HEK293 (cell line): ENCODE measurements at regions not wholly inside any gene's neighbourhood (a gene's known extent, or its start where the extent isn't known, plus 50 kb on each side); places are given as distances from the start of the nearest gene placed in this dataset.

Experiments used
- CTCF ChIA-PET: fragments of 350-600 bp; formaldehyde crosslinking; extraction: SDS; loops from one replicate; lab custom pipeline; 2021; ENCODE audit warnings: antibody characterized with exemption; lab: Yijun Ruan, JAX
- POLR2A ChIA-PET: fragments of 300-600 bp; formaldehyde crosslinking; extraction: SDS; loops from one replicate; lab custom pipeline; 2020; ENCODE audit warnings: antibody characterized with exemption, inconsistent platforms; lab: Yijun Ruan, JAX
- H3K27ac ChIP-seq: fragments of 200-500 bp; sonication (Bioruptor generic); 2 replicates; pipeline ENCODE4 v1.5.1; 2014; ENCODE audit warnings: low read depth, low read length, control low read depth, inconsistent platforms; ENCODE audit errors: extremely low read depth
- H3K36me3 ChIP-seq, 2 experiments: fragments of 200-500 bp in 1 of 2; sonication (Bioruptor generic) in 1 of 2; 1 replicate in 1 of 2; 2 replicates in 1 of 2; pipeline ENCODE4 v1.5.1; 2014 to 2017; ENCODE audit warnings: inconsistent platforms in 2 of 2, low read length in 2 of 2; ENCODE audit not compliant: control insufficient read depth in 2 of 2, insufficient read depth in 1 of 2
- H3K4me1 ChIP-seq: fragments of 200-500 bp; sonication (Bioruptor generic); 2 replicates; pipeline ENCODE4 v1.5.1; 2014; ENCODE audit warnings: mild to moderate bottlenecking, low read length, inconsistent platforms; ENCODE audit not compliant: control insufficient read depth, insufficient read depth
- H3K4me3 ChIP-seq: 2 replicates; pipeline ENCODE4 v1.5.1; 2011; ENCODE audit warnings: low read depth, mild to moderate bottlenecking, control low read depth, low read length, moderate library complexity
- H3K9me3 ChIP-seq: fragments of 200-500 bp; sonication (Bioruptor generic); 2 replicates; pipeline ENCODE4 v1.5.1; 2014; ENCODE audit warnings: low read depth, low read length, inconsistent platforms; ENCODE audit not compliant: control insufficient read depth, insufficient read depth
- EGR2 ChIP-seq: fragments of 450-650 bp; formaldehyde crosslinking; IDR thresholded peaks from 2 replicates; pipeline ENCODE4 v1.5.1; 2016; ENCODE audit warnings: low read depth, missing biosample characterization, missing genetic modification characterization
- KLF10 ChIP-seq: fragments of 450-650 bp; IDR thresholded peaks from 2 replicates; pipeline ENCODE4 v1.5.1; 2018; ENCODE audit warnings: missing biosample characterization, mild to moderate bottlenecking, missing genetic modification characterization
- MZF1 ChIP-seq: fragments of 450-650 bp; formaldehyde crosslinking; IDR thresholded peaks from 2 replicates; pipeline ENCODE4 v1.5.1; 2017; ENCODE audit warnings: missing biosample characterization, missing genetic modification characterization, borderline replicate concordance
- RBAK ChIP-seq: fragments of 450-650 bp; formaldehyde crosslinking; IDR thresholded peaks from 2 replicates; pipeline ENCODE4 v1.5.1; 2016; ENCODE audit warnings: missing biosample characterization, missing genetic modification characterization
- SP7 ChIP-seq: fragments of 450-650 bp; formaldehyde crosslinking; IDR thresholded peaks from 2 replicates; pipeline ENCODE4 v1.5.1; 2016; ENCODE audit warnings: missing biosample characterization, missing genetic modification characterization
- ZFHX2 ChIP-seq: fragments of 450-650 bp; formaldehyde crosslinking; conservative IDR thresholded peaks from 2 replicates; pipeline ENCODE4 v1.5.1; 2016; ENCODE audit warnings: missing biosample characterization, missing genetic modification characterization
- ZFP69B ChIP-seq: fragments of 450-650 bp; formaldehyde crosslinking; IDR thresholded peaks from 2 replicates; pipeline ENCODE4 v1.5.1; 2016; ENCODE audit warnings: missing biosample characterization, missing genetic modification characterization
- ZIC2 ChIP-seq: fragments of 450-650 bp; formaldehyde crosslinking; IDR thresholded peaks from 2 replicates; pipeline ENCODE4 v1.5.1; 2016; ENCODE audit warnings: missing biosample characterization, missing genetic modification characterization
- ZNF132 ChIP-seq: fragments of 450-650 bp; formaldehyde crosslinking; IDR thresholded peaks from 2 replicates; pipeline ENCODE4 v1.5.1; 2017; ENCODE audit warnings: missing biosample characterization, missing genetic modification characterization, borderline replicate concordance
- ZNF174 ChIP-seq: fragments of 450-650 bp; formaldehyde crosslinking; IDR thresholded peaks from 2 replicates; pipeline ENCODE4 v1.5.0; 2017; ENCODE audit warnings: missing biosample characterization, mild to moderate bottlenecking, missing genetic modification characterization
- ZNF184 ChIP-seq: fragments of 450-650 bp; IDR thresholded peaks from 2 replicates; pipeline ENCODE4 v1.5.1; 2018; ENCODE audit warnings: missing biosample characterization, mild to moderate bottlenecking, missing genetic modification characterization
- ZNF19 ChIP-seq: fragments of 450-650 bp; formaldehyde crosslinking; IDR thresholded peaks from 2 replicates; pipeline ENCODE4; 2016; ENCODE audit warnings: missing biosample characterization, missing genetic modification characterization, low read depth
- ZNF2 ChIP-seq: fragments of 450-650 bp; formaldehyde crosslinking; IDR thresholded peaks from 2 replicates; pipeline ENCODE4 v1.5.1; 2016; ENCODE audit warnings: missing biosample characterization, missing genetic modification characterization
- ZNF202 ChIP-seq: fragments of 450-650 bp; formaldehyde crosslinking; IDR thresholded peaks from 2 replicates; pipeline ENCODE4 v1.5.1; 2016; ENCODE audit warnings: missing biosample characterization, missing genetic modification characterization, borderline replicate concordance
- ZNF23 ChIP-seq: fragments of 450-650 bp; formaldehyde crosslinking; IDR thresholded peaks from 2 replicates; pipeline ENCODE4 v1.5.1; 2016; ENCODE audit warnings: missing biosample characterization, missing genetic modification characterization, borderline replicate concordance
- ZNF302 ChIP-seq: fragments of 450-650 bp; formaldehyde crosslinking; IDR thresholded peaks from 2 replicates; pipeline ENCODE4 v1.5.1; 2016; ENCODE audit warnings: missing biosample characterization, missing genetic modification characterization, low read depth
- ZNF311 ChIP-seq: fragments of 450-650 bp; formaldehyde crosslinking; IDR thresholded peaks from 2 replicates; pipeline ENCODE4 v1.5.1; 2017; ENCODE audit warnings: missing biosample characterization, missing genetic modification characterization, borderline replicate concordance
- ZNF335 ChIP-seq: fragments of 450-650 bp; formaldehyde crosslinking; conservative IDR thresholded peaks from 2 replicates; pipeline ENCODE4 v1.5.1; 2016; ENCODE audit warnings: missing biosample characterization, missing genetic modification characterization
- ZNF366 ChIP-seq: fragments of 450-650 bp; formaldehyde crosslinking; conservative IDR thresholded peaks from 2 replicates; pipeline ENCODE4 v1.5.1; 2016; ENCODE audit warnings: missing biosample characterization, missing genetic modification characterization
- ZNF394 ChIP-seq: fragments of 450-650 bp; formaldehyde crosslinking; IDR thresholded peaks from 2 replicates; pipeline ENCODE4 v1.5.1; 2016; ENCODE audit warnings: missing biosample characterization, missing genetic modification characterization, mild to moderate bottlenecking, moderate library complexity, borderline replicate concordance
- ZNF426 ChIP-seq: fragments of 450-650 bp; formaldehyde crosslinking; IDR thresholded peaks from 2 replicates; pipeline ENCODE4 v1.5.1; 2017; ENCODE audit warnings: missing biosample characterization, missing genetic modification characterization, mild to moderate bottlenecking, inconsistent platforms, moderate library complexity
- ZNF510 ChIP-seq: fragments of 450-650 bp; formaldehyde crosslinking; IDR thresholded peaks from 2 replicates; pipeline ENCODE4 v1.5.1; 2018; ENCODE audit warnings: mild to moderate bottlenecking, missing genetic modification characterization, missing biosample characterization; ENCODE audit not compliant: insufficient replicate concordance
- ZNF555 ChIP-seq: fragments of 450-650 bp; formaldehyde crosslinking; conservative IDR thresholded peaks from 2 replicates; pipeline ENCODE4 v1.5.1; 2017; ENCODE audit warnings: missing biosample characterization, mild to moderate bottlenecking, missing genetic modification characterization, inconsistent platforms
- ZNF621 ChIP-seq: fragments of 450-650 bp; formaldehyde crosslinking; IDR thresholded peaks from 2 replicates; pipeline ENCODE4 v1.5.1; 2017; ENCODE audit warnings: missing biosample characterization, missing genetic modification characterization
- ZNF624 ChIP-seq: fragments of 450-650 bp; formaldehyde crosslinking; IDR thresholded peaks from 2 replicates; pipeline ENCODE4 v1.5.1; 2017; ENCODE audit warnings: missing biosample characterization, missing genetic modification characterization
- ZNF626 ChIP-seq: fragments of 450-650 bp; sonication (Bioruptor Pico); formaldehyde crosslinking; IDR thresholded peaks from 2 replicates; pipeline ENCODE4 v1.5.1; 2018; ENCODE audit warnings: missing biosample characterization, missing genetic modification characterization, inconsistent platforms
- ZNF701 ChIP-seq: fragments of 450-650 bp; formaldehyde crosslinking; IDR thresholded peaks from 2 replicates; pipeline ENCODE4 v1.5.1; 2016; ENCODE audit warnings: missing biosample characterization, missing genetic modification characterization
- ZSCAN23 ChIP-seq: fragments of 450-650 bp; formaldehyde crosslinking; IDR thresholded peaks from 2 replicates; pipeline ENCODE4 v1.5.1; 2016; ENCODE audit warnings: missing biosample characterization, missing genetic modification characterization
- TF ChIP-seq, protein P1 (sequence below): fragments of 450-650 bp; IDR thresholded peaks from 2 replicates; pipeline ENCODE4 v1.5.1; 2018; ENCODE audit warnings: missing biosample characterization, mild to moderate bottlenecking, missing genetic modification characterization
- TF ChIP-seq, protein P2 (sequence below): fragments of 450-650 bp; formaldehyde crosslinking; IDR thresholded peaks from 2 replicates; pipeline ENCODE4 v1.5.1; 2016; ENCODE audit warnings: missing biosample characterization, missing genetic modification characterization
- TF ChIP-seq, protein P3 (sequence below): fragments of 450-650 bp; formaldehyde crosslinking; IDR thresholded peaks from 2 replicates; pipeline ENCODE4 v1.5.1; 2016; ENCODE audit warnings: missing biosample characterization, missing genetic modification characterization
- TF ChIP-seq, protein P4 (sequence below): fragments of 450-650 bp; formaldehyde crosslinking; optimal IDR thresholded peaks from 2 replicates; pipeline ENCODE3; 2016; ENCODE audit warnings: missing biosample characterization, mild to moderate bottlenecking, missing genetic modification characterization

DNA sequence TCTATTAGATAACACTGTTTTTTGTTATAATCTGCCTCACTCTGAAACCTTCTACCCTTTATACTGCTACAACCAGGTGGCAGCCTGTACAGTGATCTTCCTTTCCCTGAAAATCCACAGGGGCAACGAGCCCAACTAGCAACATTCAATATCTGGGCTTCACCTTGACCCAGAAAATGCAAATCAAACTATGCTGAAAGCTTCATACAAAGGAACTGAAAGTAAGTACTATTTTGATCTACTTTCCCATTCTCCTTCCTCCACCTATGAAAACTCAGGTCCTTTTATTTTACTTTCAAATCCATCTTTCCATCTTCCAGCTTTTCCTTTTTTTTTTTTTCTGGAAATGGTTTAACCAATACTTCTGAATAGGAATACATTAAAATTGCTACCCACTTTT is 175.8 kb upstream of the CCDC150 start:
- Histone ChIP-seq H3K27ac (no peak overlapping the region), H3K9me3 (no peaks in the 10 kb centered on the region), H3K4me3 (no peak overlapping the region)
- ChIA-PET POLR2A (no interaction called here), CTCF (interaction anchor here (0.7 kb wide), 1 partner anchor 213 kb away, joined by 3 read pairs; no protein-coding TSS in a partner anchor)
- TF ChIP-seq ZNF132 (no peak), ZNF335 (no peak), ZNF23 (tag by site-specific recombination) (no peak), ZNF624 (tag by site-specific recombination) (no peak), ZNF19 (no peak), ZFHX2 (tag by site-specific recombination) (no peak), ZNF311 (no peak), KLF10 (tag by site-specific recombination) (no peak), ZFP69B (tag by site-specific recombination) (no peak), ZNF426 (tag by site-specific recombination) (no peak), ZNF202 (tag by site-specific recombination) (no peak), MZF1 (tag by site-specific recombination) (no peak), ZNF394 (tag by site-specific recombination) (no peak), ZNF174 (tag by site-specific recombination) (no peak), SP7 (tag by site-specific recombination) (no peak), ZNF510 (no peak)
- TF ChIP-seq, protein P1, sequence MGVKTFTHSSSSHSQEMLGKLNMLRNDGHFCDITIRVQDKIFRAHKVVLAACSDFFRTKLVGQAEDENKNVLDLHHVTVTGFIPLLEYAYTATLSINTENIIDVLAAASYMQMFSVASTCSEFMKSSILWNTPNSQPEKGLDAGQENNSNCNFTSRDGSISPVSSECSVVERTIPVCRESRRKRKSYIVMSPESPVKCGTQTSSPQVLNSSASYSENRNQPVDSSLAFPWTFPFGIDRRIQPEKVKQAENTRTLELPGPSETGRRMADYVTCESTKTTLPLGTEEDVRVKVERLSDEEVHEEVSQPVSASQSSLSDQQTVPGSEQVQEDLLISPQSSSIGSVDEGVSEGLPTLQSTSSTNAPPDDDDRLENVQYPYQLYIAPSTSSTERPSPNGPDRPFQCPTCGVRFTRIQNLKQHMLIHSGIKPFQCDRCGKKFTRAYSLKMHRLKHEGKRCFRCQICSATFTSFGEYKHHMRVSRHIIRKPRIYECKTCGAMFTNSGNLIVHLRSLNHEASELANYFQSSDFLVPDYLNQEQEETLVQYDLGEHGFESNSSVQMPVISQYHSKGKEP (tag by site-specific recombination), result no peak
- TF ChIP-seq, all 188 proteins: peak for 0
- no peaks in the 10 kb centered on the region for H3K36me3 ChIP-seq
- peaks cover 4% of the 10 kb centered on the region; the same call in 1 of the 2 replicates for H3K4me1 ChIP-seq

DNA sequence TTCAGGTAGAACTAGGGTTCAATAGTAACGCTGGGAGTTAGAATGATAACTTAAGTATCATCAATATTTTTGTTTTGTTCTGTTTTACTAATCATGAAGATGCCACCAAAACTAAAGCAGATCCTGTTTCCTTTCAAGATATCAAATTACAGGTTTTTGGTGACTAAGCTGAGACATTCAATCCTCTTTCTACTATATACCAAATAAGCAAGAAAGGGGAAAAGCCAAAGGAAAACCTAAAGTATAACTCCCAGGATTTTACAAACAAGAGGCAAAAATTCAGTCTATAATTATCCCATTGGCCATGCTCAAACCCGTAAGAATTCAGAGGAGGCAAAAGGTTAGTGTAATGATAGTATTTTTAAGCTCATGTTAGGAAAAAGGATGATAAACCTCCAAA is 175.2 kb upstream of the CCDC150 start:
- Histone ChIP-seq H3K27ac (no peak overlapping the region), H3K4me3 (no peak overlapping the region), H3K4me1 (peaks cover 1% of the 10 kb centered on the region; the same call in 1 of the 2 replicates), H3K9me3 (no peaks in the 10 kb centered on the region), H3K36me3 (no peaks in the 10 kb centered on the region)
- ChIA-PET CTCF (interaction anchor here (0.5 kb wide), 1 partner anchor 19 kb away, joined by 3 read pairs; no protein-coding TSS in a partner anchor), POLR2A (no interaction called here)
- no peak for TF ChIP-seq ZNF626
- no peak for TF ChIP-seq ZNF184
- TF ChIP-seq ZNF621 (tag by site-specific recombination), result no peak
- TF ChIP-seq ZSCAN23 (tag by site-specific recombination), result no peak
- TF ChIP-seq, protein P2, sequence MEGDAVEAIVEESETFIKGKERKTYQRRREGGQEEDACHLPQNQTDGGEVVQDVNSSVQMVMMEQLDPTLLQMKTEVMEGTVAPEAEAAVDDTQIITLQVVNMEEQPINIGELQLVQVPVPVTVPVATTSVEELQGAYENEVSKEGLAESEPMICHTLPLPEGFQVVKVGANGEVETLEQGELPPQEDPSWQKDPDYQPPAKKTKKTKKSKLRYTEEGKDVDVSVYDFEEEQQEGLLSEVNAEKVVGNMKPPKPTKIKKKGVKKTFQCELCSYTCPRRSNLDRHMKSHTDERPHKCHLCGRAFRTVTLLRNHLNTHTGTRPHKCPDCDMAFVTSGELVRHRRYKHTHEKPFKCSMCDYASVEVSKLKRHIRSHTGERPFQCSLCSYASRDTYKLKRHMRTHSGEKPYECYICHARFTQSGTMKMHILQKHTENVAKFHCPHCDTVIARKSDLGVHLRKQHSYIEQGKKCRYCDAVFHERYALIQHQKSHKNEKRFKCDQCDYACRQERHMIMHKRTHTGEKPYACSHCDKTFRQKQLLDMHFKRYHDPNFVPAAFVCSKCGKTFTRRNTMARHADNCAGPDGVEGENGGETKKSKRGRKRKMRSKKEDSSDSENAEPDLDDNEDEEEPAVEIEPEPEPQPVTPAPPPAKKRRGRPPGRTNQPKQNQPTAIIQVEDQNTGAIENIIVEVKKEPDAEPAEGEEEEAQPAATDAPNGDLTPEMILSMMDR, result no peak
- TF ChIP-seq ZNF366, result no peak
- TF ChIP-seq ZIC2 (tag by site-specific recombination), result no peak
- no peak for TF ChIP-seq RBAK (tag by site-specific recombination)
- no peak for TF ChIP-seq EGR2 (tag by site-specific recombination)
- TF ChIP-seq, protein P3, sequence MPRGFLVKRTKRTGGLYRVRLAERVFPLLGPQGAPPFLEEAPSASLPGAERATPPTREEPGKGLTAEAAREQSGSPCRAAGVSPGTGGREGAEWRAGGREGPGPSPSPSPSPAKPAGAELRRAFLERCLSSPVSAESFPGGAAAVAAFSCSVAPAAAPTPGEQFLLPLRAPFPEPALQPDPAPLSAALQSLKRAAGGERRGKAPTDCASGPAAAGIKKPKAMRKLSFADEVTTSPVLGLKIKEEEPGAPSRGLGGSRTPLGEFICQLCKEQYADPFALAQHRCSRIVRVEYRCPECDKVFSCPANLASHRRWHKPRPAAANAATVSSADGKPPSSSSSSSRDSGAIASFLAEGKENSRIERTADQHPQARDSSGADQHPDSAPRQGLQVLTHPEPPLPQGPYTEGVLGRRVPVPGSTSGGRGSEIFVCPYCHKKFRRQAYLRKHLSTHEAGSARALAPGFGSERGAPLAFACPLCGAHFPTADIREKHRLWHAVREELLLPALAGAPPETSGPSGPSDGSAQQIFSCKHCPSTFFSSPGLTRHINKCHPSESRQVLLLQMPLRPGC (tag by site-specific recombination), result no peak
- TF ChIP-seq ZFHX2 (tag by site-specific recombination), result no peak
- no peak for TF ChIP-seq ZNF2 (tag by site-specific recombination)
- no peak for TF ChIP-seq ZNF555 (tag by site-specific recombination)
- TF ChIP-seq, protein P4, sequence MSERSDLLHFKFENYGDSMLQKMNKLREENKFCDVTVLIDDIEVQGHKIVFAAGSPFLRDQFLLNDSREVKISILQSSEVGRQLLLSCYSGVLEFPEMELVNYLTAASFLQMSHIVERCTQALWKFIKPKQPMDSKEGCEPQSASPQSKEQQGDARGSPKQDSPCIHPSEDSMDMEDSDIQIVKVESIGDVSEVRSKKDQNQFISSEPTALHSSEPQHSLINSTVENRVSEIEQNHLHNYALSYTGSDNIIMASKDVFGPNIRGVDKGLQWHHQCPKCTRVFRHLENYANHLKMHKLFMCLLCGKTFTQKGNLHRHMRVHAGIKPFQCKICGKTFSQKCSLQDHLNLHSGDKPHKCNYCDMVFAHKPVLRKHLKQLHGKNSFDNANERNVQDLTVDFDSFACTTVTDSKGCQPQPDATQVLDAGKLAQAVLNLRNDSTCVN, result no peak
- TF ChIP-seq ZNF701 (tag by site-specific recombination), result no peak
- no peak for TF ChIP-seq ZNF302 (tag by site-specific recombination)
